WTC11 (cell line): ENCODE measurements at regions not wholly inside any gene's neighbourhood (a gene's known extent, or its start where the extent isn't known, plus 50 kb on each side); places are given as distances from the start of the nearest gene placed in this dataset.

Experiments
- ATAC-seq: fragments of 200-7000 bp; cut with Tn5 transposase; 2 replicates; pipeline ENCODE4 v1.10.0; 2021; ENCODE audit warnings: mild to moderate bottlenecking, moderate library complexity
- CTCF ChIA-PET: fragments of 300-600 bp; sonication (Branson Sonifier 250); formaldehyde crosslinking; loops from one replicate; lab custom pipeline; 2021; ENCODE audit warnings: antibody characterized with exemption; lab: Charles Lee
- POLR2A ChIA-PET: fragments of 350-600 bp; sonication (Branson Sonifier 250); formaldehyde crosslinking; loops from one replicate; lab custom pipeline; 2021; ENCODE audit warnings: antibody characterized with exemption; lab: Charles Lee
- DNase-seq: peaks from one replicate; pipeline ENCODE4 v3.0.0; 2021; ENCODE audit warnings: low spot score
- H3K27ac Mint-ChIP-seq: 2 replicates; pipeline ENCODE4 v1.8.0; 2021; ENCODE audit warnings: mixed read lengths
- H3K27me3 Mint-ChIP-seq: 2 replicates; pipeline ENCODE4 v1.8.0; 2021; ENCODE audit warnings: low read depth, mild to moderate bottlenecking, moderate library complexity, mixed read lengths
- H3K36me3 Mint-ChIP-seq: 2 replicates; pipeline ENCODE4 v1.8.0; 2021; ENCODE audit warnings: mixed read lengths
- H3K4me1 Mint-ChIP-seq: 2 replicates; pipeline ENCODE4 v1.8.0; 2022; ENCODE audit warnings: mixed read lengths
- H3K4me3 Mint-ChIP-seq: 2 replicates; pipeline ENCODE4 v1.8.0; 2021; ENCODE audit warnings: mild to moderate bottlenecking, moderate library complexity, mixed read lengths
- H3K9me3 Mint-ChIP-seq: 2 replicates; pipeline ENCODE4 v1.8.0; 2021; ENCODE audit warnings: mixed read lengths
- AFF4 ChIP-seq: sonication (generic); formaldehyde crosslinking; IDR thresholded peaks from 2 replicates; pipeline ENCODE4 v1.8.1; 2023; ENCODE audit warnings: mild to moderate bottlenecking, missing genetic modification reagents, borderline replicate concordance
- AR ChIP-seq: fragments of 250-450 bp; sonication (Bioruptor Pico); IDR thresholded peaks from 2 replicates; pipeline ENCODE4 v1.9.0; 2021; ENCODE audit warnings: mild to moderate bottlenecking
- ELF4 ChIP-seq: sonication (generic); formaldehyde crosslinking; IDR thresholded peaks from 2 replicates; pipeline ENCODE4 v1.8.1; 2022; ENCODE audit warnings: low read depth, mild to moderate bottlenecking, moderate library complexity, missing genetic modification reagents
- ETV6 ChIP-seq: sonication (generic); formaldehyde crosslinking; IDR thresholded peaks from 2 replicates; pipeline ENCODE4 v1.8.1; 2022; ENCODE audit warnings: mild to moderate bottlenecking, missing genetic modification reagents
- FOXJ3 ChIP-seq: sonication (generic); formaldehyde crosslinking; IDR thresholded peaks from 2 replicates; pipeline ENCODE4 v1.9.0; 2021; ENCODE audit warnings: missing genetic modification reagents, mild to moderate bottlenecking, borderline replicate concordance
- FOXK1 ChIP-seq: sonication (generic); formaldehyde crosslinking; IDR thresholded peaks from 2 replicates; pipeline ENCODE4 v1.8.0; 2022; ENCODE audit warnings: mild to moderate bottlenecking, moderate library complexity, missing genetic modification reagents
- JUN ChIP-seq: sonication (generic); formaldehyde crosslinking; IDR thresholded peaks from 2 replicates; pipeline ENCODE4 v1.8.0; 2023; ENCODE audit warnings: mild to moderate bottlenecking, missing genetic modification reagents
- KAT7 ChIP-seq: sonication (generic); formaldehyde crosslinking; IDR thresholded peaks from 2 replicates; pipeline ENCODE4 v1.8.1; 2023; ENCODE audit warnings: missing genetic modification reagents, mild to moderate bottlenecking, borderline replicate concordance
- MXD4 ChIP-seq: fragments of 250-450 bp; sonication (Bioruptor Pico); IDR thresholded peaks from 2 replicates; pipeline ENCODE4 v1.8.0; 2021; ENCODE audit warnings: mild to moderate bottlenecking, moderate library complexity, borderline replicate concordance
- NFYB ChIP-seq: sonication (generic); formaldehyde crosslinking; conservative IDR thresholded peaks from 2 replicates; pipeline ENCODE4 v1.8.0; 2022; ENCODE audit warnings: low read depth, missing genetic modification reagents
- SMAD4 ChIP-seq: sonication (generic); formaldehyde crosslinking; IDR thresholded peaks from 2 replicates; pipeline ENCODE4 v1.8.0; 2022; ENCODE audit warnings: mild to moderate bottlenecking, missing genetic modification reagents
- USF2 ChIP-seq: sonication (generic); formaldehyde crosslinking; IDR thresholded peaks from 2 replicates; pipeline ENCODE4 v1.8.1; 2023; ENCODE audit warnings: mild to moderate bottlenecking, missing genetic modification reagents, moderate library complexity
- ZBTB21 ChIP-seq: sonication (generic); formaldehyde crosslinking; IDR thresholded peaks from 2 replicates; pipeline ENCODE4 v1.8.1; 2023; ENCODE audit warnings: mild to moderate bottlenecking, missing genetic modification reagents, borderline replicate concordance
- ZNF121 ChIP-seq: sonication (generic); formaldehyde crosslinking; IDR thresholded peaks from 2 replicates; pipeline ENCODE4 v1.8.0; 2023; ENCODE audit warnings: missing genetic modification reagents
- ZNF232 ChIP-seq: sonication (generic); formaldehyde crosslinking; IDR thresholded peaks from 2 replicates; pipeline ENCODE4 v1.8.0; 2022; ENCODE audit warnings: mild to moderate bottlenecking, missing genetic modification reagents
- ZNF317 ChIP-seq: sonication (generic); formaldehyde crosslinking; IDR thresholded peaks from 2 replicates; pipeline ENCODE4 v1.8.1; 2023; ENCODE audit warnings: low read depth, mild to moderate bottlenecking, moderate library complexity, missing genetic modification reagents, borderline replicate concordance
- ZNF396 ChIP-seq: fragments of 250-450 bp; sonication (Bioruptor Pico); IDR thresholded peaks from 2 replicates; pipeline ENCODE4 v1.8.0; 2021; ENCODE audit warnings: mild to moderate bottlenecking, moderate library complexity, borderline replicate concordance
- ZNF512 ChIP-seq: sonication (generic); formaldehyde crosslinking; IDR thresholded peaks from 2 replicates; pipeline ENCODE4 v1.8.1; 2022; ENCODE audit warnings: missing genetic modification reagents, borderline replicate concordance
- TF ChIP-seq, protein P1 (sequence below): sonication (generic); formaldehyde crosslinking; IDR thresholded peaks from 2 replicates; pipeline ENCODE4 v1.8.0; 2023; ENCODE audit warnings: mild to moderate bottlenecking, missing genetic modification reagents

- TF ChIP-seq AR (CRISPR knock-in tag) (no peak), ZNF121 (CRISPR knock-in tag) (no peak), ZNF396 (CRISPR knock-in tag) (no peak), ZNF512 (CRISPR knock-in tag) (no peak), SMAD4 (CRISPR knock-in tag) (no peak), NFYB (no peak)
These were observed 145.6 kb downstream of the NSG2 start (continued) for GRCh38 chr5:174191076-174191475.

DNA sequence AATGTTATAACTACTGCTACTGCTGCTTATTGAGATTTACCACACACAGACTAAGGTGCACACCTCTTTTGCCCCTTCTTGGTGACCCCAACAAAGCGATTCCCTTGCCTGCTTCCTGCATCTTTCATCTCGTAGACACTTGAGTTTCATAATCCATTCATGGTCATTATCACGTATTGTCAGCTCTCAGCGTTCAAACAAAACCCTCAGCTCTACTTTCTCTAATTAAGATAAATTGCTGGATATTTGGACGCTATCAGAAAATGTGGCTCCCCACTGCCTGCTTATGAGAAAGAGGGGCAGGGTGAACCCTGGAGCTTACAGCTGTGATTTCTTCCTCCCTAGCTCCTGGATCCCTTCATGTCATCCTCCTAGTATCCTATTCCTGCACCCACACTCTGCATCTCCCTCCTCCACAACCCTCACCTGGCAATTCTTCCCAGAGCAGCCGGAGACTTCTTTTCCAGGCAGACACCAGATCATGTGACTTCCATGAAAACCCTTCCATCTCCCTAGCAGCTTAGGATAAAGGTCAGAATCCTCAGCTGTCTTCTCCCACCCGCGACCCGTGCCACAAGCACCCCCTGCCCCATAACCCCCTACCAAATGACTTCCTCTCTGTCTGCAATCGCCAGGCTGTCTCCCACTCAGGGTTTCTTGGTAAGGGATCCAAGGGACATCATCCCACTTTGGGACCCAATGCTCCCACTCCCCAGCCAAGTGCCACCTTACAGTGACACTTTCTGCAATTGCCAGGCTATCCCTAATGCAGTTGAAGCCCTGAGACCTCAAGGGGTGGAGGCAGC is 146.5 kb downstream of the NSG2 start:
- Mint-ChIP-seq H3K4me3 (no peak overlapping the region), H3K4me1 (peaks cover 13% of the 10 kb centered on the region), H3K9me3 (no peaks in the 10 kb centered on the region)
- CTCF ChIA-PET: interaction anchor here (1.6 kb wide), 1 partner anchor 120 kb away, joined by 5 read pairs; no protein-coding TSS in a partner anchor
- ATAC-seq: no peak
- DNase-seq: no peak
- TF ChIP-seq ZNF121 (CRISPR knock-in tag) (no peak), KAT7 (CRISPR knock-in tag) (no peak), USF2 (CRISPR knock-in tag) (0 out of 2 replicates have a peak, but pooled peaks have one; percentile 15)
- TF ChIP-seq, all 79 proteins: peak for 1
- Mint-ChIP-seq H3K36me3 (no peaks in the 10 kb centered on the region), H3K27ac (no peak overlapping the region), H3K27me3 (no peaks in the 10 kb centered on the region; the same call in 1 of the 2 replicates)
- POLR2A ChIA-PET: no interaction called here

DNA sequence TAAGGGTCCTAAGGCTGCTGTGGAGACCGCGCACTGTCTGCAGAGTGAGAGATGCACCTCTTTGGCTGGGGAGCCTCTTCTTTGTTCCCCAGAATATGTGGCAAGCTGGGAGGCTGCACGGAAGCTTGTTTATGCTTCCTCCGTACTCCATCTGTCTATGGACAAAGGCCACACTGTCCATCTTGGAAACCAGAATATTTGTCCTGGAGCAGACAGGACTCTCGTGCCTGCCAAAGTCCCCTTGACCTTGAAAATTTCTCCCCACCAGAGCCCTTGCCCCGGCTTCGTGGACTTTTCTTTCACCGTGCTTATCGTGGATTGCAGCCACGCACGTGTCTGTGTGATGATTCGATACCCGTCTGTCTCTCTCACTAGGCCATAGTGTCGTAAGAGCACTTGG is 147.4 kb downstream of the NSG2 start:
- CTCF ChIA-PET: no interaction called here
- Mint-ChIP-seq H3K27ac (no peak overlapping the region), H3K27me3 (no peaks in the 10 kb centered on the region; the same call in 1 of the 2 replicates), H3K4me1 (peaks cover 13% of the 10 kb centered on the region), H3K9me3 (no peaks in the 10 kb centered on the region), H3K4me3 (no peak overlapping the region), H3K36me3 (no peaks in the 10 kb centered on the region)
- DNase-seq (no peak), ATAC-seq (no peak)
- POLR2A ChIA-PET: no interaction called here
- no peak for TF ChIP-seq MXD4 (CRISPR knock-in tag)
- TF ChIP-seq ZNF317 (CRISPR knock-in tag): no peak
- TF ChIP-seq, protein P1, sequence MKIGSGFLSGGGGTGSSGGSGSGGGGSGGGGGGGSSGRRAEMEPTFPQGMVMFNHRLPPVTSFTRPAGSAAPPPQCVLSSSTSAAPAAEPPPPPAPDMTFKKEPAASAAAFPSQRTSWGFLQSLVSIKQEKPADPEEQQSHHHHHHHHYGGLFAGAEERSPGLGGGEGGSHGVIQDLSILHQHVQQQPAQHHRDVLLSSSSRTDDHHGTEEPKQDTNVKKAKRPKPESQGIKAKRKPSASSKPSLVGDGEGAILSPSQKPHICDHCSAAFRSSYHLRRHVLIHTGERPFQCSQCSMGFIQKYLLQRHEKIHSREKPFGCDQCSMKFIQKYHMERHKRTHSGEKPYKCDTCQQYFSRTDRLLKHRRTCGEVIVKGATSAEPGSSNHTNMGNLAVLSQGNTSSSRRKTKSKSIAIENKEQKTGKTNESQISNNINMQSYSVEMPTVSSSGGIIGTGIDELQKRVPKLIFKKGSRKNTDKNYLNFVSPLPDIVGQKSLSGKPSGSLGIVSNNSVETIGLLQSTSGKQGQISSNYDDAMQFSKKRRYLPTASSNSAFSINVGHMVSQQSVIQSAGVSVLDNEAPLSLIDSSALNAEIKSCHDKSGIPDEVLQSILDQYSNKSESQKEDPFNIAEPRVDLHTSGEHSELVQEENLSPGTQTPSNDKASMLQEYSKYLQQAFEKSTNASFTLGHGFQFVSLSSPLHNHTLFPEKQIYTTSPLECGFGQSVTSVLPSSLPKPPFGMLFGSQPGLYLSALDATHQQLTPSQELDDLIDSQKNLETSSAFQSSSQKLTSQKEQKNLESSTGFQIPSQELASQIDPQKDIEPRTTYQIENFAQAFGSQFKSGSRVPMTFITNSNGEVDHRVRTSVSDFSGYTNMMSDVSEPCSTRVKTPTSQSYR (CRISPR knock-in tag): no peak
- no peak for TF ChIP-seq ZBTB21 (CRISPR knock-in tag)
- TF ChIP-seq ELF4 (CRISPR knock-in tag): no peak
- no peak for TF ChIP-seq ETV6 (CRISPR knock-in tag)
- no peak for TF ChIP-seq AFF4
- no peak for TF ChIP-seq ZNF232 (CRISPR knock-in tag)
- TF ChIP-seq FOXK1 (CRISPR knock-in tag): no peak
- TF ChIP-seq FOXJ3 (CRISPR knock-in tag): no peak
- TF ChIP-seq JUN (CRISPR knock-in tag): no peak
